ENCODE measurements at regions not wholly inside any gene's neighbourhood (a gene's known extent, or its start where the extent isn't known, plus 50 kb on each side); places are given as distances from the start of the nearest gene placed in this dataset.

GRCh38 chr2:235271936-235272335, 221.9 kb upstream of the AGAP1 start:
- Histone ChIP-seq H3K27me3 (ENCODE audit: control insufficient read depth in 3 of 3, insufficient read depth in 3 of 3, low read depth in 1 of 3, low read length in 3 of 3) (no peaks in the 10 kb centered on the region), H3K4ac (ENCODE audit: low read length) (no peak overlapping the region), H3K9me3 (replicated peaks in 1 of 2; ENCODE audit: control insufficient read depth in 2 of 2, insufficient read depth in 1 of 2, low read depth in 1 of 2, low read length in 2 of 2) (peaks cover 1 to 2% of the 10 kb centered on the region in 2 donors), H2AFZ (ENCODE audit: low read length) (no peak overlapping the region), H3K9ac (ENCODE audit: low read depth, low read length, poor library complexity) (no peak overlapping the region), H4K91ac (ENCODE audit: low read depth, low read length, poor library complexity) (no peak overlapping the region), H3K4me3 (ENCODE audit: low read length in 2 of 2) (no peak overlapping the region), H3K79me1 (ENCODE audit: low read depth, low read length) (no peaks in the 10 kb centered on the region), H3K4me1 (ENCODE audit: control insufficient read depth in 2 of 2, insufficient read depth in 1 of 2, low read depth in 1 of 2, low read length in 2 of 2) (peaks cover 0 to 11% of the 10 kb centered on the region in 2 donors), H3K18ac (ENCODE audit: low read length) (no peak overlapping the region), H2BK15ac (ENCODE audit: low read length) (no peak overlapping the region), H3K4me2 (ENCODE audit: insufficient read depth, low read length, poor library complexity, severe bottlenecking) (no peak overlapping the region), H4K8ac (ENCODE audit: low read depth, low read length) (no peak overlapping the region), H3K27ac (replicated peaks; ENCODE audit: low read length) (no peak overlapping the region), H2BK120ac (ENCODE audit: low read depth, low read length) (no peak overlapping the region), H2BK12ac (ENCODE audit: low read length) (no peak overlapping the region), H3K14ac (ENCODE audit: low read length) (no peak overlapping the region), H2AK5ac (ENCODE audit: low read depth, low read length) (no peak overlapping the region), H3K36me3 (replicated peaks in 1 of 2; ENCODE audit: control insufficient read depth in 2 of 2, insufficient read depth in 2 of 2, low read length in 2 of 2) (no peaks in the 10 kb centered on the region), H2BK5ac (ENCODE audit: low read length) (no peak overlapping the region), H3K23ac (ENCODE audit: low read depth, low read length, poor library complexity) (no peak overlapping the region)
- DNase-seq (ENCODE audit: low spot score): no peak
- no CpG with 5 or more reads among the region's 2 CpGs for WGBS, 2 donors (ENCODE audit: extremely low coverage in 2 of 2, insufficient read length in 2 of 2, insufficient replicate concordance in 1 of 2)

DNA sequence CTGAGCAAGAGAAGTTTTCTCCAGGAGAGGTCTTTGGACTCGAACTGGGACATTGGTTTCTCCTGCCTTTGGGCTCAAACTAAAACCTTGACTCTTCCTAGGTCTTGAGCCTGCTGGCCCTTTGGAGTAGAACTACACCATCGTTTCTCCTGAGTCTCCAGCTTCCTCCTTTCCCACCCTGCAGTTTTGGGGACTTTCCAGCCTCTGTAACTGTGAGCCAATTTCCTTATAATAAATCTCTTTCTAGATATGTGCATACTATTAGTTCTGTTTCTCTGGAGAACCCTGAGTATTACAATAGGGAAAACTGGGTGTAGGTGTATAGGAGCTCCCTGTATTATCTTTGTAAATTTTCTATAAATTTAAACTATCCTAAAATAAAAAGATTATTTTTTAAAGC, 219.8 kb upstream of the AGAP1 start:
- Histone ChIP-seq H3K18ac (ENCODE audit: low read length) (no peak overlapping the region), H3K27ac (replicated peaks; ENCODE audit: low read length) (no peak overlapping the region), H4K91ac (ENCODE audit: low read depth, low read length, poor library complexity) (no peak overlapping the region), H2BK12ac (ENCODE audit: low read length) (no peak overlapping the region), H4K8ac (ENCODE audit: low read depth, low read length) (no peak overlapping the region), H3K14ac (ENCODE audit: low read length) (no peak overlapping the region), H3K36me3 (replicated peaks in 1 of 2; ENCODE audit: control insufficient read depth in 2 of 2, insufficient read depth in 2 of 2, low read length in 2 of 2) (no peaks in the 10 kb centered on the region), H3K79me1 (ENCODE audit: low read depth, low read length) (no peaks in the 10 kb centered on the region), H2BK5ac (ENCODE audit: low read length) (no peak overlapping the region), H3K27me3 (ENCODE audit: control insufficient read depth in 3 of 3, insufficient read depth in 3 of 3, low read depth in 1 of 3, low read length in 3 of 3) (no peaks in the 10 kb centered on the region), H2BK15ac (ENCODE audit: low read length) (no peak overlapping the region), H2AK5ac (ENCODE audit: low read depth, low read length) (no peak overlapping the region), H2AFZ (ENCODE audit: low read length) (no peak overlapping the region), H3K4me3 (ENCODE audit: low read length in 2 of 2) (no peak overlapping the region), H3K23ac (ENCODE audit: low read depth, low read length, poor library complexity) (no peak overlapping the region), H3K4me1 (ENCODE audit: control insufficient read depth in 2 of 2, insufficient read depth in 1 of 2, low read depth in 1 of 2, low read length in 2 of 2) (peaks cover 0 to 8% of the 10 kb centered on the region in 2 donors), H3K9me3 (replicated peaks in 1 of 2; ENCODE audit: control insufficient read depth in 2 of 2, insufficient read depth in 1 of 2, low read depth in 1 of 2, low read length in 2 of 2) (peaks cover 1 to 2% of the 10 kb centered on the region in 2 donors), H3K4me2 (ENCODE audit: insufficient read depth, low read length, poor library complexity, severe bottlenecking) (no peak overlapping the region), H2BK120ac (ENCODE audit: low read depth, low read length) (no peak overlapping the region), H3K9ac (ENCODE audit: low read depth, low read length, poor library complexity) (no peak overlapping the region), H3K4ac (ENCODE audit: low read length) (no peak overlapping the region)
- no CpG with 5 or more reads among the region's 2 CpGs for WGBS, 2 donors (ENCODE audit: extremely low coverage in 2 of 2, insufficient read length in 2 of 2, insufficient replicate concordance in 1 of 2)
- DNase-seq (ENCODE audit: low spot score): no peak

GRCh38 chr2:235277485-235277884, 216.4 kb upstream of the AGAP1 start:
- no peak overlapping the region for H3K4me2 ChIP-seq (ENCODE audit: insufficient read depth, low read length, poor library complexity, severe bottlenecking)
- no peaks in the 10 kb centered on the region for H3K4me1 ChIP-seq (ENCODE audit: control insufficient read depth in 2 of 2, insufficient read depth in 1 of 2, low read depth in 1 of 2, low read length in 2 of 2)
- H3K9me3 ChIP-seq (replicated peaks in 1 of 2; ENCODE audit: control insufficient read depth in 2 of 2, insufficient read depth in 1 of 2, low read depth in 1 of 2, low read length in 2 of 2): peaks cover 1 to 2% of the 10 kb centered on the region in 2 donors
- no peaks in the 10 kb centered on the region for H3K79me1 ChIP-seq (ENCODE audit: low read depth, low read length)
- H3K14ac ChIP-seq (ENCODE audit: low read length): no peak overlapping the region
- H4K91ac ChIP-seq (ENCODE audit: low read depth, low read length, poor library complexity): no peak overlapping the region
- H3K9ac ChIP-seq (ENCODE audit: low read depth, low read length, poor library complexity): no peak overlapping the region
- no peak overlapping the region for H3K18ac ChIP-seq (ENCODE audit: low read length)
- no peak overlapping the region for H3K23ac ChIP-seq (ENCODE audit: low read depth, low read length, poor library complexity)
- no peak overlapping the region for H3K4me3 ChIP-seq (ENCODE audit: low read length in 2 of 2)
- H3K4ac ChIP-seq (ENCODE audit: low read length): no peak overlapping the region
- no peak overlapping the region for H4K8ac ChIP-seq (ENCODE audit: low read depth, low read length)
- no peak overlapping the region for H3K27ac ChIP-seq (replicated peaks; ENCODE audit: low read length)
- H2AFZ ChIP-seq (ENCODE audit: low read length): no peak overlapping the region
- no CpG with 5 or more reads among the region's 3 CpGs for WGBS, 2 donors (ENCODE audit: extremely low coverage in 2 of 2, insufficient read length in 2 of 2, insufficient replicate concordance in 1 of 2)
- DNase-seq (ENCODE audit: low spot score): no peak
- no peak overlapping the region for H2AK5ac ChIP-seq (ENCODE audit: low read depth, low read length)
- H2BK15ac ChIP-seq (ENCODE audit: low read length): no peak overlapping the region
- no peak overlapping the region for H2BK12ac ChIP-seq (ENCODE audit: low read length)
- no peaks in the 10 kb centered on the region for H3K36me3 ChIP-seq (replicated peaks in 1 of 2; ENCODE audit: control insufficient read depth in 2 of 2, insufficient read depth in 2 of 2, low read length in 2 of 2)
- H2BK5ac ChIP-seq (ENCODE audit: low read length): no peak overlapping the region
- no peak overlapping the region for H2BK120ac ChIP-seq (ENCODE audit: low read depth, low read length)
- no peaks in the 10 kb centered on the region for H3K27me3 ChIP-seq (ENCODE audit: control insufficient read depth in 3 of 3, insufficient read depth in 3 of 3, low read depth in 1 of 3, low read length in 3 of 3)

- Histone ChIP-seq H3K9me3 (replicated peaks in 1 of 2; ENCODE audit: control insufficient read depth in 2 of 2, insufficient read depth in 1 of 2, low read depth in 1 of 2, low read length in 2 of 2) (peaks cover 1 to 2% of the 10 kb centered on the region in 2 donors), H4K8ac (ENCODE audit: low read depth, low read length) (no peak overlapping the region), H3K18ac (ENCODE audit: low read length) (no peak overlapping the region), H3K4me1 (ENCODE audit: control insufficient read depth in 2 of 2, insufficient read depth in 1 of 2, low read depth in 1 of 2, low read length in 2 of 2) (no peaks in the 10 kb centered on the region), H2BK15ac (ENCODE audit: low read length) (no peak overlapping the region), H3K4me3 (ENCODE audit: low read length in 2 of 2) (no peak overlapping the region), H2BK5ac (ENCODE audit: low read length) (no peak overlapping the region), H4K91ac (ENCODE audit: low read depth, low read length, poor library complexity) (no peak overlapping the region), H2AK5ac (ENCODE audit: low read depth, low read length) (no peak overlapping the region), H2AFZ (ENCODE audit: low read length) (no peak overlapping the region), H3K27me3 (ENCODE audit: control insufficient read depth in 3 of 3, insufficient read depth in 3 of 3, low read depth in 1 of 3, low read length in 3 of 3) (no peaks in the 10 kb centered on the region), H2BK12ac (ENCODE audit: low read length) (no peak overlapping the region), H3K14ac (ENCODE audit: low read length) (no peak overlapping the region), H3K23ac (ENCODE audit: low read depth, low read length, poor library complexity) (no peak overlapping the region), H3K4me2 (ENCODE audit: insufficient read depth, low read length, poor library complexity, severe bottlenecking) (no peak overlapping the region), H3K9ac (ENCODE audit: low read depth, low read length, poor library complexity) (no peak overlapping the region), H3K4ac (ENCODE audit: low read length) (no peak overlapping the region), H2BK120ac (ENCODE audit: low read depth, low read length) (no peak overlapping the region), H3K79me1 (ENCODE audit: low read depth, low read length) (no peaks in the 10 kb centered on the region), H3K36me3 (replicated peaks in 1 of 2; ENCODE audit: control insufficient read depth in 2 of 2, insufficient read depth in 2 of 2, low read length in 2 of 2) (no peaks in the 10 kb centered on the region), H3K27ac (replicated peaks; ENCODE audit: low read length) (no peak overlapping the region)
- no CpG with 5 or more reads among the region's 6 CpGs for WGBS, 2 donors (ENCODE audit: extremely low coverage in 2 of 2, insufficient read length in 2 of 2, insufficient replicate concordance in 1 of 2)
- no peak for DNase-seq (ENCODE audit: low spot score)
These were observed 215.0 kb upstream of the AGAP1 start for GRCh38 chr2:235278771-235279355.

Data from neuronal stem cell (in vitro differentiated cells).